ENCODE measurements at regions not wholly inside any gene's neighbourhood (a gene's known extent, or its start where the extent isn't known, plus 50 kb on each side); places are given as distances from the start of the nearest gene placed in this dataset.
A peak's percentile ranks its signal among the peaks of the same experiment; 100 is the strongest.

GRCh38 chrX:74023203-74023602 lies 170.7 kb upstream of the XIST start:
- no peak for DNase-seq (ENCODE audit: insufficient read length, low spot score, missing footprints)
- H3K4me3 ChIP-seq (ENCODE audit: insufficient read depth, low read length), result no peak overlapping the region
- H3K4me1 ChIP-seq (ENCODE audit: insufficient read depth, low read length), result no peaks in the 10 kb centered on the region
- H2AFZ ChIP-seq (ENCODE audit: low read length), result no peak overlapping the region
- H3K4me2 ChIP-seq (ENCODE audit: insufficient read depth, low read length), result no peak overlapping the region
- no peaks in the 10 kb centered on the region for H3K27me3 ChIP-seq (ENCODE audit: insufficient read depth, low read length)
- H3K79me2 ChIP-seq (ENCODE audit: insufficient read depth, low read length), result no peaks in the 10 kb centered on the region
- no peaks in the 10 kb centered on the region for H3K9me3 ChIP-seq (ENCODE audit: low read depth, low read length)
- H3K36me3 ChIP-seq (ENCODE audit: insufficient read depth, low read length), result no peaks in the 10 kb centered on the region
- no peak for TF ChIP-seq CTCF (IDR thresholded peaks at IDR 0.05; ENCODE audit: extremely low read depth, low read depth, low read length)
- H3K27ac ChIP-seq (ENCODE audit: low read depth, low read length), result no peak overlapping the region
- no peaks in the 10 kb centered on the region for H4K20me1 ChIP-seq (ENCODE audit: insufficient read depth, low read length)

GRCh38 chrX:74018253-74018652 lies 165.7 kb upstream of the XIST start:
- no peaks in the 10 kb centered on the region for H3K4me1 ChIP-seq (ENCODE audit: insufficient read depth, low read length)
- no peak overlapping the region for H3K4me3 ChIP-seq (ENCODE audit: insufficient read depth, low read length)
- no peak overlapping the region for H3K27ac ChIP-seq (ENCODE audit: low read depth, low read length)
- H4K20me1 ChIP-seq (ENCODE audit: insufficient read depth, low read length), result no peaks in the 10 kb centered on the region
- no peak for DNase-seq (ENCODE audit: insufficient read length, low spot score, missing footprints)
- H3K79me2 ChIP-seq (ENCODE audit: insufficient read depth, low read length), result no peaks in the 10 kb centered on the region
- TF ChIP-seq CTCF (IDR thresholded peaks at IDR 0.05; ENCODE audit: extremely low read depth, low read depth, low read length), result no peak
- H3K36me3 ChIP-seq (ENCODE audit: insufficient read depth, low read length), result no peaks in the 10 kb centered on the region
- no peaks in the 10 kb centered on the region for H3K27me3 ChIP-seq (ENCODE audit: insufficient read depth, low read length)
- no peaks in the 10 kb centered on the region for H3K9me3 ChIP-seq (ENCODE audit: low read depth, low read length)
- H2AFZ ChIP-seq (ENCODE audit: low read length), result no peak overlapping the region
- H3K4me2 ChIP-seq (ENCODE audit: insufficient read depth, low read length), result no peak overlapping the region

DNA sequence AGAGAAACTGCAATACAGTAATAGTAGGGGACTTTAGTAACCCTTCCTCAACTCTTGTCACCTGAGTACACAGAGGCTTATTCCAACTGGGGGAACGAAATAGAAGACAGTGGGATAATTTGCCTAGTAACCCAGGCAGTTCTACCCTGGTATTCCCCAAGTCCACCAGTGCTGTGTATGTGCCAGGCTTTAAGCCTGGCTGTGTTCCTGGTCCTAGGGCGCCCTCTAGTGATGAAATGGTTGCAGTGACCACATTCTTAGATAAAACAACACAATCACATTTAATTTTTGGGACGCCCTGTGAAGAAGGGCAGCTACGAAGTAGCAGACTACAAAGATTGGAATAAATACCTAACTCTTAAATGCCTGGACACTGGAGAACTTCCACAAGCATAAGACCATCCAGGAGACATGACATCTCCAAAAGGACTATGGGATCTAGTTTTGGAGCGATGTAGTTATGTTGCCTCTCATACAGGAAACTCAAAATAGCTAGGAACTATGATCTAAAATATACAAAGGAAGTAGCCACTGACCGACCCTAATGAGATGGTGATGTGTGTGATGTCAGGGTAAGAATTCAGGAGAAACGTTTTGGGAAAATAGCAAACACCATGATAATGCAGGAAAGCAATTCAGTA lies 163.0 kb upstream of the XIST start:
- DNase-seq (ENCODE audit: insufficient read length, low spot score, missing footprints), result peak; percentile 82
- no peaks in the 10 kb centered on the region for H3K4me1 ChIP-seq (ENCODE audit: insufficient read depth, low read length)
- H3K27me3 ChIP-seq (ENCODE audit: insufficient read depth, low read length), result no peaks in the 10 kb centered on the region
- no peaks in the 10 kb centered on the region for H3K36me3 ChIP-seq (ENCODE audit: insufficient read depth, low read length)
- no peak overlapping the region for H3K4me2 ChIP-seq (ENCODE audit: insufficient read depth, low read length)
- H3K27ac ChIP-seq (ENCODE audit: low read depth, low read length), result no peak overlapping the region
- H2AFZ ChIP-seq (ENCODE audit: low read length), result no peak overlapping the region
- TF ChIP-seq CTCF (IDR thresholded peaks at IDR 0.05; ENCODE audit: extremely low read depth, low read depth, low read length), result peak; percentile 91
- H3K4me3 ChIP-seq (ENCODE audit: insufficient read depth, low read length), result no peak overlapping the region
- no peaks in the 10 kb centered on the region for H4K20me1 ChIP-seq (ENCODE audit: insufficient read depth, low read length)
- H3K79me2 ChIP-seq (ENCODE audit: insufficient read depth, low read length), result no peaks in the 10 kb centered on the region
- H3K9me3 ChIP-seq (ENCODE audit: low read depth, low read length), result no peaks in the 10 kb centered on the region

- no peaks in the 10 kb centered on the region for H3K27me3 ChIP-seq (ENCODE audit: insufficient read depth, low read length)
- H3K9me3 ChIP-seq (ENCODE audit: low read depth, low read length), result no peaks in the 10 kb centered on the region
- no peaks in the 10 kb centered on the region for H3K4me1 ChIP-seq (ENCODE audit: insufficient read depth, low read length)
- no peak for DNase-seq (ENCODE audit: insufficient read length, low spot score, missing footprints)
- TF ChIP-seq CTCF (IDR thresholded peaks at IDR 0.05; ENCODE audit: extremely low read depth, low read depth, low read length), result no peak
- no peak overlapping the region for H2AFZ ChIP-seq (ENCODE audit: low read length)
- H3K4me3 ChIP-seq (ENCODE audit: insufficient read depth, low read length), result no peak overlapping the region
- no peak overlapping the region for H3K4me2 ChIP-seq (ENCODE audit: insufficient read depth, low read length)
- no peaks in the 10 kb centered on the region for H3K79me2 ChIP-seq (ENCODE audit: insufficient read depth, low read length)
- no peak overlapping the region for H3K27ac ChIP-seq (ENCODE audit: low read depth, low read length)
- H3K36me3 ChIP-seq (ENCODE audit: insufficient read depth, low read length), result no peaks in the 10 kb centered on the region
- no peaks in the 10 kb centered on the region for H4K20me1 ChIP-seq (ENCODE audit: insufficient read depth, low read length)
These were observed 156.5 kb upstream of the XIST start for GRCh38 chrX:74009041-74009440.

All from osteoblast (primary cell).